WTC11 (cell line): ENCODE measurements at regions not wholly inside any gene's neighbourhood (a gene's known extent, or its start where the extent isn't known, plus 50 kb on each side); places are given as distances from the start of the nearest gene placed in this dataset.

Source experiments
- ATAC-seq: fragments of 200-7000 bp; cut with Tn5 transposase; 2 replicates; pipeline ENCODE4 v1.10.0; 2021; ENCODE audit warnings: mild to moderate bottlenecking, moderate library complexity
- CTCF ChIA-PET: fragments of 300-600 bp; sonication (Branson Sonifier 250); formaldehyde crosslinking; loops from one replicate; lab custom pipeline; 2021; ENCODE audit warnings: antibody characterized with exemption; lab: Charles Lee
- POLR2A ChIA-PET: fragments of 350-600 bp; sonication (Branson Sonifier 250); formaldehyde crosslinking; loops from one replicate; lab custom pipeline; 2021; ENCODE audit warnings: antibody characterized with exemption; lab: Charles Lee
- DNase-seq: peaks from one replicate; pipeline ENCODE4 v3.0.0; 2021; ENCODE audit warnings: low spot score
- H3K27ac Mint-ChIP-seq: 2 replicates; pipeline ENCODE4 v1.8.0; 2021; ENCODE audit warnings: mixed read lengths
- H3K27me3 Mint-ChIP-seq: 2 replicates; pipeline ENCODE4 v1.8.0; 2021; ENCODE audit warnings: low read depth, mild to moderate bottlenecking, moderate library complexity, mixed read lengths
- H3K36me3 Mint-ChIP-seq: 2 replicates; pipeline ENCODE4 v1.8.0; 2021; ENCODE audit warnings: mixed read lengths
- H3K4me1 Mint-ChIP-seq: 2 replicates; pipeline ENCODE4 v1.8.0; 2022; ENCODE audit warnings: mixed read lengths
- H3K4me3 Mint-ChIP-seq: 2 replicates; pipeline ENCODE4 v1.8.0; 2021; ENCODE audit warnings: mild to moderate bottlenecking, moderate library complexity, mixed read lengths
- H3K9me3 Mint-ChIP-seq: 2 replicates; pipeline ENCODE4 v1.8.0; 2021; ENCODE audit warnings: mixed read lengths
- AFF4 ChIP-seq: sonication (generic); formaldehyde crosslinking; IDR thresholded peaks from 2 replicates; pipeline ENCODE4 v1.8.1; 2023; ENCODE audit warnings: mild to moderate bottlenecking, missing genetic modification reagents, borderline replicate concordance
- ATF6 ChIP-seq: sonication (generic); formaldehyde crosslinking; IDR thresholded peaks from 2 replicates; pipeline ENCODE4 v1.8.1; 2023; ENCODE audit warnings: mild to moderate bottlenecking, missing genetic modification reagents
- E2F4 ChIP-seq: sonication (generic); formaldehyde crosslinking; IDR thresholded peaks from 2 replicates; pipeline ENCODE4 v1.8.1; 2022; ENCODE audit warnings: low read depth, mild to moderate bottlenecking, moderate library complexity, missing genetic modification reagents, borderline replicate concordance
- FOXK1 ChIP-seq: sonication (generic); formaldehyde crosslinking; IDR thresholded peaks from 2 replicates; pipeline ENCODE4 v1.8.0; 2022; ENCODE audit warnings: mild to moderate bottlenecking, moderate library complexity, missing genetic modification reagents
- GTF2I ChIP-seq: fragments of 250-450 bp; sonication (Bioruptor Pico); conservative IDR thresholded peaks from 2 replicates; pipeline ENCODE4 v1.4.0; 2021; ENCODE audit warnings: mild to moderate bottlenecking
- KAT7 ChIP-seq: sonication (generic); formaldehyde crosslinking; IDR thresholded peaks from 2 replicates; pipeline ENCODE4 v1.8.1; 2023; ENCODE audit warnings: missing genetic modification reagents, mild to moderate bottlenecking, borderline replicate concordance
- MAX ChIP-seq: sonication (generic); formaldehyde crosslinking; IDR thresholded peaks from 2 replicates; pipeline ENCODE4 v1.8.0; 2022; ENCODE audit warnings: mild to moderate bottlenecking, missing genetic modification reagents
- MXD4 ChIP-seq: fragments of 250-450 bp; sonication (Bioruptor Pico); IDR thresholded peaks from 2 replicates; pipeline ENCODE4 v1.8.0; 2021; ENCODE audit warnings: mild to moderate bottlenecking, moderate library complexity, borderline replicate concordance
- NR2C2 ChIP-seq: sonication (generic); formaldehyde crosslinking; IDR thresholded peaks from 2 replicates; pipeline ENCODE4 v1.8.0; 2022; ENCODE audit warnings: mild to moderate bottlenecking, missing genetic modification reagents
- PRDM15 ChIP-seq: sonication (generic); formaldehyde crosslinking; IDR thresholded peaks from 2 replicates; pipeline ENCODE4 v1.8.0; 2022; ENCODE audit warnings: missing genetic modification reagents
- PRRX2 ChIP-seq: fragments of 250-450 bp; sonication (Bioruptor Pico); IDR thresholded peaks from 2 replicates; pipeline ENCODE4 v1.8.0; 2021; ENCODE audit warnings: mild to moderate bottlenecking
- RORB ChIP-seq: fragments of 250-450 bp; sonication (Bioruptor Pico); IDR thresholded peaks from 2 replicates; pipeline ENCODE4 v1.9.0; 2021; ENCODE audit warnings: mild to moderate bottlenecking
- STAT6 ChIP-seq: sonication (generic); formaldehyde crosslinking; conservative IDR thresholded peaks from 2 replicates; pipeline ENCODE4 v1.8.1; 2023; ENCODE audit warnings: mild to moderate bottlenecking, low read depth, missing genetic modification reagents, moderate library complexity
- TCF7 ChIP-seq: sonication (generic); formaldehyde crosslinking; IDR thresholded peaks from 2 replicates; pipeline ENCODE4 v1.8.0; 2022; ENCODE audit warnings: mild to moderate bottlenecking, low read depth, missing genetic modification reagents, moderate library complexity
- ZNF416 ChIP-seq: fragments of 250-450 bp; sonication (Bioruptor Pico); IDR thresholded peaks from 2 replicates; pipeline ENCODE4 v1.9.0; 2021; ENCODE audit warnings: mild to moderate bottlenecking, inconsistent platforms

- ChIA-PET POLR2A (no interaction called here), CTCF (interaction anchor here (0.9 to 3.4 kb wide), 3 partner anchors 125 to 228 kb away, joined by 3 to 24 read pairs (median 9); no protein-coding TSS in a partner anchor)
- H3K4me1 Mint-ChIP-seq, result no peaks in the 10 kb centered on the region
- no peak for ATAC-seq
- no peak overlapping the region for H3K27ac Mint-ChIP-seq
- H3K4me3 Mint-ChIP-seq, result no peak overlapping the region
- H3K36me3 Mint-ChIP-seq, result peaks cover 6% of the 10 kb centered on the region
- H3K9me3 Mint-ChIP-seq, result peaks cover 27% of the 10 kb centered on the region
- TF ChIP-seq STAT6 (CRISPR knock-in tag) (no peak), ATF6 (CRISPR knock-in tag) (no peak), PRRX2 (CRISPR knock-in tag) (no peak), MXD4 (CRISPR knock-in tag) (no peak), FOXK1 (CRISPR knock-in tag) (no peak), ZNF416 (no peak), TCF7 (CRISPR knock-in tag) (no peak), NR2C2 (CRISPR knock-in tag) (no peak), E2F4 (CRISPR knock-in tag) (no peak), AFF4 (CRISPR knock-in tag) (no peak), MAX (no peak), PRDM15 (CRISPR knock-in tag) (no peak), KAT7 (CRISPR knock-in tag) (no peak), GTF2I (CRISPR knock-in tag) (no peak), RORB (CRISPR knock-in tag) (no peak)
- TF ChIP-seq, all 79 proteins: peak for 0
- DNase-seq, result no peak
- H3K27me3 Mint-ChIP-seq, result no peaks in the 10 kb centered on the region; the same call in 1 of the 2 replicates
Observed at GRCh38 chr2:71922499-71923142, 225.0 kb downstream of the CYP26B1 start.
